Stimulated activated naive CD4-positive, alpha-beta T cell (primary cell): ENCODE measurements at regions not wholly inside any gene's neighbourhood (a gene's known extent, or its start where the extent isn't known, plus 50 kb on each side); places are given as distances from the start of the nearest gene placed in this dataset.

ENCODE experiments used
- DNase-seq, 6 experiments: peaks; one replicate each; lab custom pipeline; 2025; lab: John Stamatoyannopoulos, UW

DNA sequence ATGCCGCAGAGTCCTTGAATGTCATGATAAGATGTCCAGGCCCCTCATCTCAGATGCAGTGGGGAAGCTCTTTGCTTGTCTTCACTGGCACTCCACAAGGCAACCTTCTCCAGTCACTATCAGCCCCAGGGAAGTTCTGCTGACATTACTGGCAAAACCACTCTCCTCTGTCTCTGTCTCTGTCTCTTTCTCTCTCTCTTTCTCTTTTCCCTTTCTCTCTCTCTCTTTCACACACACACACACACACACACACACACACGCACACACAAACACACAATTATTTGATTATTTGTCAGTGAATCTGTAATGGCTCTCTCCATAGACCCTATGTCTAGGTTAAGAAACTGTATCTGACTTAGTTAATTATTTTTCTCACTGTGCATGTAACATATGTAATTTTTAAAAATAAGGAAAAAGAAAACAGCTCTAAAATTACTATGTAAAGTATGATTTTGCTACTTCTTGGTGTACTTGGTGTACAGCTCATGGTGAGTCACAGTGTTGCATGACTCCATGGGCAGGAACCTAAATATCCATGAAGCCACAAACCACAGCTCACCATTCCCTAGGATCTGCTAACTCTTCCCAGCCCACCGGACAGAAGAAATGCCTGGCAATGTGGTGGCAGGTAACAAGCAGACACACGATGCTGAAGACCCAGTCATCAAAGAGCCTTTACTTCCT lies 594.9 kb upstream of the ID2 start:
- DNase-seq: no peak

DNA sequence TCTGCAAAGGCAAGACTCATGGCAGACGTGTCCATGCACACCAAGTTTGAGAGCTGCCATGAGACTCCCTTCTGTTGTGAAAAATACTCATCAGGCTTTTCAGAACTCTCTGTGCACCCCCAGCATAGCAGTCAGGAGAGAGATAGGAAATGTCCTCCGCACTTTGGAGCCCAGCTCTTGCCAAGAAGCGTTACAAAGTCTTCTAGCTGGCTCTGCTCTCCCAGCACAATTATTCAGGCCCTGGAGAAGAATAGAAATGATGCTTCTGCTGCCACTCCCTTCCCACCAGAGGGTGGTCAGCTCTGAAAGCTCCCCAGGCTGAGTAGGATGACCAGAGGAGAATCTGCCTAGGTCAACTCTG lies 594.4 kb upstream of the ID2 start:
- DNase-seq: no peak

GRCh38 chr2:8088810-8089209 lies 593.0 kb upstream of the ID2 start:
- no peak for DNase-seq

- DNase-seq: no peak
Observed at GRCh38 chr2:8089596-8089995, 592.3 kb upstream of the ID2 start.

GRCh38 chr2:8090748-8091700 lies 590.8 kb upstream of the ID2 start:
- DNase-seq: no peak

GRCh38 chr2:8094526-8094925 lies 587.3 kb upstream of the ID2 start:
- no peak for DNase-seq

- DNase-seq: no peak
Observed at GRCh38 chr2:8095978-8096377, 585.9 kb upstream of the ID2 start.

DNA sequence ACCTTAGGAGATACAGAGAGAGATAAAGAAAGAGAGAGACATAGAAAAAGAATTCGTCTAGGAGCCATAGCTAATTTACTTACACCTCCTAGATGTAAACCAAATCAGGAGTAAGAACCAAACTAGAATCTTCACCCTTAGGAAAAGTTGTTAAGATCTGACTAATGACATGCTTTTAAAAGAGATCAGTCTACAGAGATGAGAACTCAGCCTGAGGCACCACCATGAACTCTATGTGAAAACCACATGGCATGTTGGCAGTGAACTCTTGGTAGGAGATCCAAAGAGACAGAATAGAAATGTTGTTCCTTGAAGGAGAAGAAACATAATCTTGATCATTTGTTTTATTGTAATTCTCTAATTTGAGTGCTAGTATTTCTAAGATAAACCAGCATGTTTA lies 585.4 kb upstream of the ID2 start:
- no peak for DNase-seq

DNA sequence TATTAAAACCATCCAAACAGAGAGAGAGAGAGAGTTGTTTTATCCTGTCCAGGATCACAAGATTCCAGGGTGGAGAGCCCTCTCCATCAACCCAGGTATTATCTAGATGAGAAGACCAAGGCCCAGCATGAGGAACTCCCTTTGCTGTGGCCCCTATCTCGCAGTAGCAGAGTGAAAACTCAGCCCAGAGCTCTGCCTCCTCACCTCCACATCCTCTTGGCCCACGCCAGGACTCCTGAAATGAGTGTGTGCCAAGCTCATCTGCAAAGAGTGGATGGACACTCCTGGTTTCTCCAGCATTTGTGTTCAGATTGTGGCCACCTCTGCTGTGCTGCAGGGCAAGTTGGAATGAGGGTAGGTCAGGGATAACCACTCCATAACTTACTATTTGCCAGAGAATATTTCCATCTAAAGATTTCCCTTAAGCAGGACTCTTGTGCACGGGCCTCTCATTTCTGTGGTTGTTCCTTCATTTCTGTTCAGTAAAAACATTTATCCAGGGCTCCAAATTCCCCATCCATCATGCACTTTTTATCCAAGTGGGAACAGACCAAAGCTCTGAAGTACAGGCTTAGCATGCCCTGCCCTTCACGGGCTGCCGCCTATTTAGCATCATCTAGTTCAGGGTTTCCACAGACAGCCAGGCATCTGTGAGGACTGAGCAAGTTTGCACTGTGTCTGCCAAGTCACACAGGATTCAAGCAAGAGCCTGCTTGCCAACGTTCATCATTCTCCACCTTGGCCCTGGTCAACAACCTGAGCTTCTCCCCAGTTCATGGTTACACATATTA lies 583.2 kb upstream of the ID2 start:
- no peak for DNase-seq

- DNase-seq: no peak
Observed at GRCh38 chr2:8099267-8099582, 582.6 kb upstream of the ID2 start.

DNA sequence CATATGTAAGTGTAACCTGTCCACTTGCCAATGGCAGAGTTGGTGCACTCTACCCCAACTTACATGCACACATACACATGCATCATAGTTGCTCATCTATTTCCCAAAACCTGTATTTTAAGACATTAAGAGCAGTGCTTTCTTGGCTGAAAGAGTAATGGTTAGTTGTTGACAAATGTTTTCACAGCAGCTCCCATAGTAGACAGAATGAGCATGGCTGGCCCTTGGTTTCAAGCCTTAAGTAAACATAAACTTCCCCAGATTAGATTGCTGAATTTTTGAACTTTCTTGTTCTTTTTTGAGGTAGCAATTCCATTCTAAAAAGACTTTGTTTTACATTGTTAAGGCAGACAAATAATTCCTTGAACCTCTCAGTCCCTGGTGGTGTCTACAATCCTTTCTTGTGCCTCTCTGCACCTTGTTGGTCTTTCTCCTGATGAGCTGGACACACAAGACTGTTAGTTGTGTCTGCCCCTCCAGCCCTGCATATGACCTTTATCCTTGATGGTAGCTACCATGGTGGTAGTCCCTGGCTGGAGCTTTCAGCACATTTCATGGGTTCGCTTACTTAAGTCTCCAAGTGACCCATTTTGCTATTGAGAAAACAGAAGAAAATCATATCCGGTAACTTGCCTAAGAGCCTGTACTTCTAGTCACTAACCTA lies 580.1 kb upstream of the ID2 start:
- DNase-seq: no peak

GRCh38 chr2:8102470-8102869 lies 579.4 kb upstream of the ID2 start:
- DNase-seq: no peak

- no peak for DNase-seq
Observed at GRCh38 chr2:8103085-8103708, 578.7 kb upstream of the ID2 start.

- no peak for DNase-seq
Observed at GRCh38 chr2:8107150-8107549, 574.7 kb upstream of the ID2 start.

- no peak for DNase-seq
Observed at GRCh38 chr2:8107621-8108378, 574.1 kb upstream of the ID2 start.

- no peak for DNase-seq
Observed at GRCh38 chr2:8110716-8111115, 571.1 kb upstream of the ID2 start.

GRCh38 chr2:8111193-8111592 lies 570.7 kb upstream of the ID2 start:
- DNase-seq: no peak

GRCh38 chr2:8115456-8115855 lies 566.4 kb upstream of the ID2 start:
- DNase-seq: no peak

- no peak for DNase-seq
Observed at GRCh38 chr2:8115966-8116365, 565.9 kb upstream of the ID2 start.

- DNase-seq: no peak
Observed at GRCh38 chr2:8116661-8117060, 565.2 kb upstream of the ID2 start.
